ENCODE measurements at regions not wholly inside any gene's neighbourhood (a gene's known extent, or its start where the extent isn't known, plus 50 kb on each side); places are given as distances from the start of the nearest gene placed in this dataset.

GRCh38 chr13:67772807-67773453 lies 542.8 kb upstream of the PCDH9 start:
- TF ChIP-seq EZH2phosphoT487 (IDR thresholded peaks at IDR 0.05; ENCODE audit: insufficient read depth, low read depth) = no peak
- TF ChIP-seq EZH2 (IDR thresholded peaks at IDR 0.05; ENCODE audit: insufficient read depth, poor library complexity, severe bottlenecking) = no peak

All from GM23248 (cell line).